Keratinocyte (primary cell): ENCODE measurements at regions not wholly inside any gene's neighbourhood (a gene's known extent, or its start where the extent isn't known, plus 50 kb on each side); places are given as distances from the start of the nearest gene placed in this dataset.

Experiments
- DNase-seq: peaks from one replicate; pipeline ENCODE4 v3.0.0-alpha.2; 2011; ENCODE audit warnings: low read depth, missing footprints, low spot score
- FAIRE-seq: peaks from 2 replicates; lab custom pipeline; 2011; peaks lifted over from hg19 to GRCh38; lab: Jason Lieb, UNC
- H2AFZ ChIP-seq: 2 replicates; pipeline ENCODE4 v1.6.0; 2012; ENCODE audit warnings: low read length, control low read depth, inconsistent platforms; ENCODE audit not compliant: control insufficient read depth
- H3K27ac ChIP-seq: 2 replicates; pipeline ENCODE4 v1.5.1; 2011; ENCODE audit warnings: low read length; ENCODE audit not compliant: control insufficient read depth, insufficient read depth
- H3K27me3 ChIP-seq: 3 replicates; pipeline ENCODE4 v1.6.0; 2011; ENCODE audit warnings: low read length; ENCODE audit not compliant: control insufficient read depth, insufficient read depth; ENCODE audit errors: extremely low read depth
- H3K36me3 ChIP-seq, 2 experiments: 2 replicates in 1 of 2; 3 replicates in 1 of 2; pipeline ENCODE4 v1.5.1; 2011; ENCODE audit warnings: low read length in 2 of 2, mild to moderate bottlenecking in 1 of 2; ENCODE audit not compliant: control insufficient read depth in 2 of 2, insufficient read depth in 2 of 2; ENCODE audit errors: extremely low read depth in 1 of 2
- H3K4me1 ChIP-seq: 3 replicates; pipeline ENCODE4 v1.5.1; 2011; ENCODE audit warnings: low read length; ENCODE audit not compliant: control insufficient read depth, insufficient read depth; ENCODE audit errors: extremely low read depth
- H3K4me2 ChIP-seq: 3 replicates; pipeline ENCODE4 v1.6.0; 2011; ENCODE audit warnings: low read depth, low read length; ENCODE audit not compliant: control insufficient read depth, insufficient read depth; ENCODE audit errors: extremely low read depth
- H3K4me3 ChIP-seq, 3 experiments: fragments of 200-600 bp in 1 of 3; sonication (generic) in 1 of 3; 2 replicates in 2 of 3; 3 replicates in 1 of 3; pipeline ENCODE4 v1.5.1; 2011 to 2016; ENCODE audit warnings: low read length in 3 of 3, mild to moderate bottlenecking in 3 of 3, control low read depth in 2 of 3, inconsistent platforms in 1 of 3, low read depth in 1 of 3, mixed read lengths in 1 of 3, mixed run types in 1 of 3, moderate library complexity in 1 of 3; ENCODE audit not compliant: control insufficient read depth in 2 of 3, insufficient read depth in 2 of 3; ENCODE audit errors: extremely low read depth in 1 of 3
- H3K79me2 ChIP-seq: 2 replicates; pipeline ENCODE4 v1.6.0; 2012; ENCODE audit warnings: low read length; ENCODE audit not compliant: control insufficient read depth, insufficient read depth
- H3K9ac ChIP-seq: 3 replicates; pipeline ENCODE4 v1.6.0; 2011; ENCODE audit warnings: low read length; ENCODE audit not compliant: control insufficient read depth, insufficient read depth; ENCODE audit errors: extremely low read depth
- H3K9me1 ChIP-seq: 3 replicates; pipeline ENCODE4 v1.6.0; 2011; ENCODE audit warnings: low read length; ENCODE audit not compliant: control insufficient read depth, insufficient read depth; ENCODE audit errors: extremely low read depth
- H3K9me3 ChIP-seq: 2 replicates; pipeline ENCODE4 v1.5.1; 2012; ENCODE audit warnings: low read depth, low read length; ENCODE audit not compliant: control insufficient read depth
- H4K20me1 ChIP-seq: 3 replicates; pipeline ENCODE4 v1.6.0; 2011; ENCODE audit warnings: low read length; ENCODE audit not compliant: control insufficient read depth, insufficient read depth; ENCODE audit errors: extremely low read depth
- CTCF ChIP-seq, 3 experiments: IDR thresholded peaks in 1 of 3; conservative IDR thresholded peaks in 1 of 3; optimal IDR thresholded peaks in 1 of 3; 2 replicates in 2 of 3; 3 replicates in 1 of 3; pipeline versions ENCODE3 to v1.5.1; 2011; ENCODE audit warnings: low read length in 3 of 3, mild to moderate bottlenecking in 3 of 3, moderate library complexity in 2 of 3, control low read depth in 1 of 3, inconsistent platforms in 1 of 3; ENCODE audit not compliant: insufficient read depth in 2 of 3; ENCODE audit errors: extremely low read depth in 1 of 3
- EZH2 ChIP-seq: IDR thresholded peaks from one replicate; pipeline ENCODE4 v1.6.1; 2012; ENCODE audit warnings: inconsistent platforms, mild to moderate bottlenecking, low read length, moderate library complexity
- dilution Hi-C: fragments of 300-500 bp; cut with MboI; formaldehyde crosslinking; loops from one replicate; pipeline ENCODE4 v1.7.0; 2020; ENCODE audit warnings: low sequenced_read_pairs; ENCODE audit not compliant: extremely low pct_ligation_motif_present

- no peaks in the 10 kb centered on the region for H3K4me1 ChIP-seq
- TF ChIP-seq EZH2 (no peak), CTCF (optimal IDR thresholded peaks at IDR 0.05 in 1 of 3, IDR thresholded peaks at IDR 0.05 in 1 of 3, conservative IDR thresholded peaks at IDR 0.05 in 1 of 3; ENCODE audit: extremely low read depth in 1 of 3, insufficient read depth in 2 of 3, low read length in 3 of 3) (no peak)
- H3K9ac ChIP-seq: no peak overlapping the region
- H3K36me3 ChIP-seq: no peaks in the 10 kb centered on the region
- no peaks in the 10 kb centered on the region for H3K27me3 ChIP-seq
- no peak overlapping the region for H3K4me3 ChIP-seq
- no peak overlapping the region for H3K27ac ChIP-seq
- dilution Hi-C loops: no loop called here
- DNase-seq (no peak), FAIRE-seq (no peak)
- H2AFZ ChIP-seq: no peak overlapping the region
- H4K20me1 ChIP-seq: no peaks in the 10 kb centered on the region
- no peak overlapping the region for H3K4me2 ChIP-seq
- H3K9me3 ChIP-seq: peaks cover 2% of the 10 kb centered on the region
- H3K9me1 ChIP-seq: no peaks in the 10 kb centered on the region
- H3K79me2 ChIP-seq: no peaks in the 10 kb centered on the region
Measured at GRCh38 chr6:114863610-114864009, 520.8 kb upstream of the HS3ST5 start.

DNA sequence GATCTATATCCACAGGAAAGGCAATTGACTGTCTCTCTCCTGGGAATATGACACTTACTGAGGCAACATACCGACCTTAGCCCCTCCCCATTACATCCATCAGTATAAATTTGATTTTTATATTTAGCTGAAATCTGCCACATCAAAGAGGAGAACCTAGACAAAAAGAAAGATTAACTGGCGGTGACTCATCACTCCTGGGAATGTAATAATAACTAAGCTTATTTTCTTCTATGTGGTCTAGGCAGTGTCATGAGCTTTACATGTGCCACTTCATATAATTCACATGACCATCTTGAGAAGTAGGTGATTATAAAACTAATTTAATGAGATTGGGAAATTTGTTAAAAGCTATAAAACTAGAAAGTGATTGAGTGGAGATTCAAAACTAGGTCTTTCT, 520.0 kb upstream of the HS3ST5 start:
- TF ChIP-seq CTCF (optimal IDR thresholded peaks at IDR 0.05 in 1 of 3, IDR thresholded peaks at IDR 0.05 in 1 of 3, conservative IDR thresholded peaks at IDR 0.05 in 1 of 3; ENCODE audit: extremely low read depth in 1 of 3, insufficient read depth in 2 of 3, low read length in 3 of 3) (no peak), EZH2 (no peak)
- DNase-seq (no peak), FAIRE-seq (no peak)
- Histone ChIP-seq H3K4me3 (no peak overlapping the region), H3K36me3 (no peaks in the 10 kb centered on the region), H4K20me1 (no peaks in the 10 kb centered on the region), H3K4me1 (no peaks in the 10 kb centered on the region), H3K9me1 (no peaks in the 10 kb centered on the region), H3K79me2 (no peaks in the 10 kb centered on the region), H3K27ac (no peak overlapping the region), H3K27me3 (no peaks in the 10 kb centered on the region), H3K9me3 (peaks cover 2% of the 10 kb centered on the region), H3K9ac (no peak overlapping the region), H3K4me2 (no peak overlapping the region), H2AFZ (no peak overlapping the region)
- dilution Hi-C loops: no loop called here
